ACC112 (cell line): ENCODE measurements at regions not wholly inside any gene's neighbourhood (a gene's known extent, or its start where the extent isn't known, plus 50 kb on each side); places are given as distances from the start of the nearest gene placed in this dataset.

Source experiments
- H2AFZ ChIP-seq: fragments of 200-600 bp; sonication (generic); one replicate; pipeline ENCODE4 v1.6.0; 2017; ENCODE audit warnings: antibody characterized with exemption, low read length; ENCODE audit not compliant: unreplicated experiment
- H3K27ac ChIP-seq: fragments of 200-600 bp; sonication (generic); 2 replicates; pipeline ENCODE4 v1.5.1; 2014; ENCODE audit warnings: low read depth, mild to moderate bottlenecking, antibody characterized with exemption, low read length, moderate library complexity
- H3K27me3 ChIP-seq: fragments of 200-600 bp; sonication (generic); 2 replicates; pipeline ENCODE4 v1.6.1; 2014; ENCODE audit warnings: mild to moderate bottlenecking, antibody characterized with exemption, low read length, moderate library complexity, mixed read lengths; ENCODE audit not compliant: insufficient read depth
- H3K36me3 ChIP-seq: fragments of 200-600 bp; sonication (generic); 2 replicates; pipeline ENCODE4 v1.6.1; 2016; ENCODE audit warnings: mild to moderate bottlenecking, antibody characterized with exemption, low read length, moderate library complexity, mixed read lengths; ENCODE audit not compliant: insufficient read depth
- H3K4me1 ChIP-seq: fragments of 200-600 bp; sonication (generic); one replicate; pipeline ENCODE4 v1.6.1; 2016; ENCODE audit warnings: low read length, mixed read lengths; ENCODE audit not compliant: insufficient read depth, unreplicated experiment, control insufficient read depth
- H3K4me3 ChIP-seq: fragments of 200-600 bp; sonication (generic); 2 replicates; pipeline ENCODE4 v1.5.1; 2014; ENCODE audit warnings: mild to moderate bottlenecking, low read depth, low read length
- H3K79me2 ChIP-seq: fragments of 200-600 bp; sonication (generic); one replicate; pipeline ENCODE4 v1.6.0; 2016; ENCODE audit warnings: low read length; ENCODE audit not compliant: control insufficient read depth, unreplicated experiment, insufficient read depth

- Histone ChIP-seq H3K79me2 (no peaks in the 10 kb centered on the region), H3K27ac (no peak overlapping the region), H3K4me1 (peaks cover 10% of the 10 kb centered on the region), H3K36me3 (no peaks in the 10 kb centered on the region), H2AFZ (no peak overlapping the region), H3K4me3 (no peak overlapping the region), H3K27me3 (no peaks in the 10 kb centered on the region)
Observed at GRCh38 chr2:180720829-180721228, 259.6 kb upstream of the UBE2E3 start.

- H3K27ac ChIP-seq: no peak overlapping the region
- H3K79me2 ChIP-seq: no peaks in the 10 kb centered on the region
- H3K27me3 ChIP-seq: no peaks in the 10 kb centered on the region
- H3K4me3 ChIP-seq: no peak overlapping the region
- no peaks in the 10 kb centered on the region for H3K36me3 ChIP-seq
- peaks cover 6% of the 10 kb centered on the region for H3K4me1 ChIP-seq
- no peak overlapping the region for H2AFZ ChIP-seq
Observed at GRCh38 chr2:180717588-180717987, 262.8 kb upstream of the UBE2E3 start.

- no peaks in the 10 kb centered on the region for H3K36me3 ChIP-seq
- no peak overlapping the region for H3K27ac ChIP-seq
- H3K27me3 ChIP-seq: no peaks in the 10 kb centered on the region
- H3K4me3 ChIP-seq: no peak overlapping the region
- H3K4me1 ChIP-seq: peaks cover 6% of the 10 kb centered on the region
- no peak overlapping the region for H2AFZ ChIP-seq
- H3K79me2 ChIP-seq: no peaks in the 10 kb centered on the region
Observed at GRCh38 chr2:180716186-180717180, 263.9 kb upstream of the UBE2E3 start.

- H3K4me3 ChIP-seq: no peak overlapping the region
- H2AFZ ChIP-seq: no peak overlapping the region
- no peaks in the 10 kb centered on the region for H3K36me3 ChIP-seq
- peaks cover 6% of the 10 kb centered on the region for H3K4me1 ChIP-seq
- no peak overlapping the region for H3K27ac ChIP-seq
- H3K27me3 ChIP-seq: no peaks in the 10 kb centered on the region
- no peaks in the 10 kb centered on the region for H3K79me2 ChIP-seq
Observed at GRCh38 chr2:180715044-180715443, 265.4 kb upstream of the UBE2E3 start.

GRCh38 chr2:180709392-180710145 is 270.8 kb upstream of the UBE2E3 start:
- peaks cover 32% of the 10 kb centered on the region for H3K4me1 ChIP-seq
- H2AFZ ChIP-seq: peak overlapping the region; percentile 79
- H3K79me2 ChIP-seq: no peaks in the 10 kb centered on the region
- no peaks in the 10 kb centered on the region for H3K27me3 ChIP-seq
- no peak overlapping the region for H3K27ac ChIP-seq
- no peaks in the 10 kb centered on the region for H3K36me3 ChIP-seq
- no peak overlapping the region for H3K4me3 ChIP-seq

GRCh38 chr2:180707884-180708205 is 272.6 kb upstream of the UBE2E3 start:
- peaks cover 34% of the 10 kb centered on the region for H3K4me1 ChIP-seq
- H2AFZ ChIP-seq: peak overlapping the region; percentile 26
- no peak overlapping the region for H3K4me3 ChIP-seq
- H3K36me3 ChIP-seq: no peaks in the 10 kb centered on the region
- H3K79me2 ChIP-seq: no peaks in the 10 kb centered on the region
- peak overlapping the region; percentile 16; the same call in 1 of the 2 replicates for H3K27ac ChIP-seq
- H3K27me3 ChIP-seq: no peaks in the 10 kb centered on the region

- H3K4me1 ChIP-seq: peaks cover 34% of the 10 kb centered on the region
- H3K27ac ChIP-seq: no peak overlapping the region
- no peaks in the 10 kb centered on the region for H3K79me2 ChIP-seq
- no peak overlapping the region for H3K4me3 ChIP-seq
- no peaks in the 10 kb centered on the region for H3K36me3 ChIP-seq
- no peaks in the 10 kb centered on the region for H3K27me3 ChIP-seq
- H2AFZ ChIP-seq: peak overlapping the region; percentile 44
Observed at GRCh38 chr2:180707175-180707883, 273.1 kb upstream of the UBE2E3 start.

- Histone ChIP-seq H3K4me3 (no peak overlapping the region), H2AFZ (peak overlapping the region; percentile 44), H3K36me3 (no peaks in the 10 kb centered on the region), H3K27ac (no peak overlapping the region), H3K4me1 (peaks cover 34% of the 10 kb centered on the region), H3K27me3 (no peaks in the 10 kb centered on the region), H3K79me2 (no peaks in the 10 kb centered on the region)
Observed at GRCh38 chr2:180706694-180707093, 273.7 kb upstream of the UBE2E3 start.

- no peak overlapping the region for H3K4me3 ChIP-seq
- H3K27me3 ChIP-seq: no peaks in the 10 kb centered on the region
- peak overlapping the region; percentile 64 for H2AFZ ChIP-seq
- H3K4me1 ChIP-seq: peaks cover 34% of the 10 kb centered on the region
- peak overlapping the region; percentile 69 for H3K27ac ChIP-seq
- H3K36me3 ChIP-seq: no peaks in the 10 kb centered on the region
- H3K79me2 ChIP-seq: no peaks in the 10 kb centered on the region
Observed at GRCh38 chr2:180705551-180705950, 274.9 kb upstream of the UBE2E3 start.

- Histone ChIP-seq H3K36me3 (no peaks in the 10 kb centered on the region), H3K79me2 (no peaks in the 10 kb centered on the region), H3K4me3 (no peak overlapping the region), H2AFZ (peak overlapping the region; percentile 64), H3K27me3 (no peaks in the 10 kb centered on the region), H3K27ac (peak overlapping the region; percentile 69), H3K4me1 (peaks cover 34% of the 10 kb centered on the region)
Observed at GRCh38 chr2:180705122-180705521, 275.3 kb upstream of the UBE2E3 start.
